HG02571 (cell line): ENCODE measurements at regions not wholly inside any gene's neighbourhood (a gene's known extent, or its start where the extent isn't known, plus 50 kb on each side); places are given as distances from the start of the nearest gene placed in this dataset.

Experiments used
- ATAC-seq: cut with Tn5 transposase; IDR thresholded peaks from one replicate; pipeline ENCODE4 v1.9.1; 2021; ENCODE audit warnings: mild to moderate bottlenecking, moderate library complexity; ENCODE audit not compliant: unreplicated experiment

DNA sequence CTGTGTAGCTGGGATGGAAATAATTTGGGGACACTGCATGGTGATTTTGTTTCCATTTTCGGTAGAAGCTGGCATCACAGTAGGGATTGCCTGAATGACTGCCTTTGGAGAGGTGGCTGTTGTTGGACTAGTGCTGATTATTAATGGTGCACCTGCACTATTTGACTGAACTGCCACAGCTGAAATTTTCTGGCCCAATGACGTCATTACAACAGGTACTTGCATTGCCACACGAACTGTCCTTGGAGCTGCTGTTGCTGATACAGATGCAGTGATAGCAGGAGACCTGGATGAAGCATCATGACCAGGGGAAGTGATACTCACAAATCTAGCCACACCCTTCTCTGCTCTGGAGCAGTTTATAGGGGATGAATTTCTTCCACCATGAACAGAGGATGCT lies 95.6 kb upstream of the FOXC1 start:
- ATAC-seq: no peak

DNA sequence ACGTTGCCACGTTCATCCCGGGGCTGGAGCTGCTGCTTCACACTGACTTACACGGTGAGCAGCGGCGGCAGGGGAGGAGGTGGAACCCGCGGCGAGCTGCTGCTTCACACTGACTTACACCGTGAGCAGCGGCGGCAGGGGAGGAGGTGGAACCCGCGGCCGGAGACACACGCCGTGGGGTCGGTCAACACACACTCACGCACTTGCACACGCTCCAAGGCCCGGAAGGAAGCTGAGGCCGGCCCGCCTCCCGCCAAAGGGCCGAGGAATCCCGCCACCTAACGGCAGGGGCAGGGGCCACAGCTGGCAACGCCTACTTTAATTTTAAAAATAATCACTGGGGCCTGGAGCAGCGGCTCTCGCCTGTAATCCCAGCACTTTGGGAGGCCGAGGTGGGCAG lies 94.4 kb upstream of the FOXC1 start:
- no peak for ATAC-seq

DNA sequence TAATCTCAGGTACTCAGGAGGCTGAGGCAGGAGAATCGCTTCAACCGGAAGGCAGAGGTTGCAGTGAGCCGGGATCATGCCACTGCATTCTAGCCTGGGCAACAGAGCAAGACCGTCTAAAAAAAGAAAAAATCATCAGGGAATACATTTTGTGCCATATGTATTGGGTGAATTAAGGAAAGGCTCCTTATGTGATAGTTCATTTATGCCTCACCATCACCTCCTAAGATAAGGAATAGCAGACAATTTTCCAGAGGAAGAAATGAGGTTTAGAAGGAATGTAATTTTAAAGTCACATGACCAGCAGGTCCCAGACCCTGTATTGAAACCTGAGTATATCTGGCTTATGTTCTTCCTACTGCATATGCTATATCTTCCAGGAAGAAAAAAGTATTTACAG lies 93.9 kb upstream of the FOXC1 start:
- ATAC-seq: no peak

DNA sequence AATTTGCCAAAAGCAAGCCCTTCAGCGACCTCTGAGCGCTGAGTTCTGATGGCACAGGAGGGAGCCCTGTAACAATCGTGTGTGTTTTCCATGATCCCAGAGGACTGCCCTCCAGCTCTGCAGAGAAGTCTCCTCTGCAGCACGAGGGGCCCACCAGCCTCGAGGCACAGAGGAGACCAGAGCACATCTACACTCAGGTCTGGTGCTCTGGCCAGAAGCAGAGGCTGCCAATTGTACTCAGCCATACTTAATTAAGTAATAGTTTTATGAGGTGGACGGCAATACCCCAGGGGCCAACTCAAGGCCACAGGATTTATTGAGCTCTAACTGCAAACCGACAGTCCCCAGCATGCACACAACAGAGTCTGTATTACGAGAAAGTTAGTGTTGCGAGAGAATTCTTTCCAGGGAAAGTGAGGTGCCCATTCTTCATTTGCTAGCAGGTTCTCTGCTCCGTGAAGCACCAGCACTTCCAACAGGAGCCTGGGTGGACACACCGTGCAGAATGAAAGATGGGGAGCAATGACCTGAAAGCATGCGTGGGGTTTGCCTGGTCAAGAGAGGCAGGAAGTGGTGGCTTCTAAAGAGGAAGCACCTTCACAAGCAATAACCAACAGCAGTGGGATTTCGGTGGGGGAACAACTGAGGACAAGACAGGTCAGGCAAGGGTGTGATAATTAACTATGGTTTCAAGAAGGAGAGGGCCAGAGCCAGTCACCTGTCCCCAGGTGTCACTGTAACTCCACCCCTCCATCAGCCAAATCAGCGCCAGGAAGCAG lies 92.8 kb upstream of the FOXC1 start:
- ATAC-seq: no peak

DNA sequence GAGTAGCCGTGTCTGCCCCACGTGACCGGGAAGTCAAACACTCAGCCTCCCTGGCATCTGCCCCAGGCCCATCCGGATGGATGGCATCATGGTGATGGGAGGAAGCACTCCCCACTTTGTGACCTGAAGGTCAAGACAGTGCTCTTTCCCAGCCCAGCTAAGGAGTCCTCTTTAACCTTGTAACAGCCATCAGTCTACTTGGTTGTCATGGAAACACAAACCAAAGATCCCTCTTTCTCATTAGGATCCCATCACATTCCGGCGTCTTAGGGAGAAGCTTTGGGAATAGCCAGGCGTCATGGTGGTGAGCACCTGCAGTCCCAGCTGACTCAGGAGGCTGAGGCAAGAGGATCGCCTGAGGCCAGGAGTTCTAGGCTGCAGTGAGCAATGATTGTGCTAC lies 90.9 kb upstream of the FOXC1 start:
- no peak for ATAC-seq

DNA sequence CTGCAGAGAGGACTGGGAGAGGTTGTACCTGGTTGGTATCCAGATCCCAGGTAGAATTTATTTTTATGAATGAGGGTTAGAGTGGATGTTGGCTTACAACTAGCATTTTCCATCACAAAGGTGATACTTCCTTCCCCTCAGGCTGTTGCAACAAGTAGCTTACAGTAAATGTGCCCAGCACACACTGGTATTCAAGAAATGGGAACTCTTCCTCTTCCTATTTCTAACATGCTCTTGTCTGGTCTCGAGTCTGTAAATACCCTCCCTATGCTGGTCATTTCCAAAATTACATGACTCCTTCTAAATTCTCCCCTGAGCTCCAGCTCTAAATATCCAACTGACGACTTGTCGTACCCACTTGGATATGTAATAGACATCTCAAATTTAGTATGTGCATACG lies 90.1 kb upstream of the FOXC1 start:
- no peak for ATAC-seq

DNA sequence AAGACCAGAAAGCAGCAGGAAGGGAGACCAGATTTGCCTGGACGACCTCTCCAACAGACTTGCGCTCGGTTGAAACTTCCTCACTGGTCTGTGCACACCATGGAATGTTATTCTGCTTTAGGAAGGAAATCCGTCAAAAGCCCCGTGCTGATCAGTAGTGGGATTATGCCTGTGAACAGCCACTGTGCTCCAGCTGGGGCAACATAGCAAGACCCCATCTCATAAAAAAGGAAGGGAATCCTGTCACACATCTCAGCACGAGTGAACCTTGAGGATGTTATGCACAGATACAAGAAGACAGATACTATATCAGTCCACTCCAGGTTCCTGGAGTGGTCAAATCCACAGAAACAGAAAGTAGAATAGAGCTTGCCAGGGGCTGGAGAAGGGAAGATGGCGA lies 86.9 kb upstream of the FOXC1 start:
- no peak for ATAC-seq

DNA sequence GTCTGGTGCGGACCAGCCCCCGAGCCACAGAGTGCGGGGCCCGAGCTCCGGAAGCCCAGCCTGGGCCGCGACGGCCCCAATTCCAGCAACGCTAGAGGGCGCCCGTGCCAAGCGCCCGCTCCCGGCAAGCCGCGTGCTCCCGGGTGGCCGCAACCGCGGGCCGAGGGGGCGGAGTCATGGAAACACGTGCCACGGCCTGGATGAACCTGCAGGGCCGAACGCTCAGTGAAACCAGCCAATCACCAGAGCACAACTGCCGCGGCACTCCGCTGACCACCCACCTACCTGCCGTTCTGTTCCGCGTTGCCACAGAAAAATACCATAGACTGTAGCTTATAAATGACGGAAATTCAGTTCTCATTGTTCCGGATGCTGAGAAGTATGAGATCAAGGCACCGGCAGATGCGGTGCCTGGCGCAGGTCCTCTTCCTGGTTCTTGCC lies 85.7 kb upstream of the FOXC1 start:
- no peak for ATAC-seq

DNA sequence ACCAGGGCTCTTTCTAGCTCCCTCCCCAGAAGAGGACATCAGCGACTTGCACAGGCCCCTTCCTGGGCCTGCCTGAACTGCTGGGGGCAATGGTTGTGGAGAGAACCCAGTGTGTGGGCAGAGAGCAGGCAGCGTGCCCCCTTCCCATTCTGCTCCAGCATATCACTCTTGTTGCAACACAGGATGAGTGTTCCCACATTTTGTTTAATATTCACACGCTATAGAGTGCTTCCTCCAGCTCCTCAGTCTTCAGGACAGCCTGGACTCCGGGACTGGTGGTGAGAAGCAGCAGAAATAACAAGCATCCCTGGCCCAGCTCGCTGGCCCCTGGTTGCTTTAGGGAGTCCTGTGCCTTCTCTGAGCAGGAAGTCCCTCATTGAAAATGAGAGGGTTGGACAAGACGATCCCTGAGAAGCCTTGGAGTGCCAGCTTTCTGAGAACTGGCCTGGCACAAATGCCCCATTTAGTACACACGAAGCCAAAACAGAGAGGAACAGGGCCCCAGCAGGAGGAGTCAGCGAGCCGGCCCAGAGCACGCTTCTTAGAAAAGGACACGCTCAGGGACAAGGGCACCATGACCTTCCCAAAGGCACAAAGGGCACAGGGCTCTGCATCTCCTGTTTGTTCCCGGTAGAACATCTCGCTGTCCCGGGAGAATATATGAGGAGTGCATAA lies 84.2 kb upstream of the FOXC1 start:
- no peak for ATAC-seq

DNA sequence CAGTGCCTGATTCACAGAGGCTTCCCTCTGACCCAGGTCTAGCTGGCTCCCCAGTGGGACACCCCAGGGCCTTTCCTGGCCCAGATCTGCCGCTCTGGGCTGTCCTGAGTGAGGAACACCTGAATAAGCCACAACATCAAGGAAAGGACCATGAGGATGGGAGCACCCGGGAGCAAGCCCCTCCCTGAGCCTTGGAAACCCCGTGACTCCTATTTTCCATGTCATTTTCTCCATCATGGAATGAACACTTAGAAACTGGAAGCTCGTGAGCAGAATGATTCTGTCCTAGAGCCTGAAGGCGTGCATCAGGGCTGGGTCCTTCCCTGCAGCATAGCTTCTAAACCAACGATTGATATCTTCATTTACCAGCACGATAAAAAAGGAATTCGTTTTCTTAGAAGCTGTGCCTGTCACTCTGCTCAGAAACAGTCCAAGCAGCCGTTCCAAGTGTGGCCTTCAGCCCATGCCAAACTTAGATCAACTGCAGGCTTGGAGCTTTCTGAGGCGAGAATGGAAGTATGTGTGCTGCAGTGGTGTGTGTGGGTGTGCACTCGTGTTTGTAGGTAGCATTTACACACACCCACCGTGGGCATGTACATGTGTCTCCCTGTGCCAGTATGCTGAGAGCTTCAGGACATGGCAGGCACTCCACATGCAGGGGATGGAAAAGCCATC lies 83.2 kb upstream of the FOXC1 start:
- no peak for ATAC-seq

DNA sequence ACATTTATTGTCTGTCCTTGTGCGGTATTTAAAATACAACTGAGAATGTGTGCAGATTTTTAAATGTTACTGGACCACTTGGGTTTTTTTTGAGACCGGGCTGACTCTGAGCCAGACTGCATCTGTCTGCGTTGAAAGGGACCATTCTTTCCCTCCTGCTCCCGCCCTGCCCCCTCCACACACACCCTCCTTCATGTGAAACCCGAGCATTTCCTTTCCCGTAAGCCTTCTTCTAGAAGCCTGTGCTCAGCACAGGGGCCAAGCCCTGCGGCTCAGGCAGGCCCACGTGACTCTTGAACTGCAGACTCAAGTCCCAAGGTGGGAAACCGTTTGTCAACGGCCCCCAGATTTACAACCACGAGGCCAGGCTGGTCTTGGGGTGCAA lies 82.7 kb upstream of the FOXC1 start:
- ATAC-seq: no peak

DNA sequence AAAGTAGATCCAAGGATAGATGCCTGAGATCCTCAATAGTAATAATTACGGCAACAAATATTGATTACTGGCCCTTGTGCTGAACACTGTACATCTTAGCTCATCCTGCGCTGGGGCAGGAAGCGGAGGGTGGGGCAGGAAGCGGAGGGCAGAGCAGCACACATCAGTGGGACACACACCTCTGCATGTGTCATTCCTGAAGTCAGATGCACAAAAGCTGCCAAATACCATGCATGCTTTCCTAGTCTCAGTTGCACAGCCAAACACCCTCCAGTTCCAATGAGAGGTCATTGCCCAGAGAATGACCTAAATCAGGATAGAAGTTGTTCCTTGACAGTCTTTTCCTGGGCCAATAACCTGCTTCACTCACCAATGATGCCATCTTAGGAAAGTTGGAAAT lies 74.4 kb upstream of the FOXC1 start:
- no peak for ATAC-seq

DNA sequence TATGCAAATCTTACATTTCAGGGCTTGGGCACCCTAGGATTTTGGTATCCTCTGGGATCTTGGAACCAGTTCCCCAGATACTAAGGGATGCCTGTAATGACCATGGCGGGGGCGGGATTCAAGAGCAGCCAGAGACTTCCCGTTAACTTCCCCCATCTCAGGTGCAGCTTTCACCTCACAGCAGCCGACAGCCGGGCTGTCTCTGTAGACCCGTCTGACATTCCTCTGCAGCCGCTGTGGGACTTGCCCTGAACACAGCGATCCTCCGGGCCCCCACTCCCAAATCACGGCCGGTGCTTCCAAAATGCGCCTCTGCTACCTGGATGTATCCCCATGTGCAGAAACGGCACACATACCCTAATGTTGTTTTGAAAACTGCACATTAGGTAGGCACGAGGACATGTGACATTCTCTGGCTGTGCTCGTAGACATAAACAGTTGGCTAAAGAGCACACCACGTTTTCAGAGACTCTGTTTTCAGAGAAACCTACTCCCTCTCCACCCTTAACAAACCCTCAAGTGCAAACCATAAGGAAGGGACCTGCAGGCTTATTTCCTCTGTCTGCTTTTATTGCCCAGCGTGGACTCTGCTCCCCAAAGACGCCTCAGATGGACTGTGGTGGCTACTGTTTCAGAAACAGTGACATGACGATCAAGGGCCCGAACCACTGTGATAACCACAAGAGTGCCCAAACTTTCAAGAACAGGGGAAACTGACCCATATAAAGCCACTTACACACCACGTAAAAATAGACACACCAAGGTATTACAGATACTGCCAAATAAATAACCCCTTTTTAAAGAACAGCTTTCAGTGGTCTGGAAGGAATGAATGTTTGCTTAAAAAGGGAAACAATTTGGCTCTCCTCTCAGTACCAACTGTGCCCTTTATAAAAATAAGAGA lies 72.9 kb upstream of the FOXC1 start:
- ATAC-seq: no peak

DNA sequence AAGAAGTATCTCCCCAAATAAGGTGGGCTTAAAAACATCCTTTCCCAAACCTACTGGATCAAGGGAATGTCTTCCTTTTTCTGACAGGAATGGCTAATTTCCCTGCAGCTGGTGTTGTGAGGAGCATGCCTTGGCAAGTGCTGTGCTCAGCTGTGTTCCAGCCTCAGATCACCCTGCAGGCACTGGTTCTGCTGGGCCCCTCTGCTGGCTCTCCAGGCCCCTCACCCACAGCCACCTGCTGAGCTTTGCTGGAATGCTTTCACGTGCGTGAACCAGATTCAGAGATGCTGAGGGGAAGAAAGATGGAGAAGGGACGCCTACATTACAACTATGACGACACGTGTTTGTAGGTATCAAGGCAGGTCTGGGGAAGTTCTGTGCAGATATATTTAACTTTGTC lies 71.3 kb upstream of the FOXC1 start:
- ATAC-seq: no peak

DNA sequence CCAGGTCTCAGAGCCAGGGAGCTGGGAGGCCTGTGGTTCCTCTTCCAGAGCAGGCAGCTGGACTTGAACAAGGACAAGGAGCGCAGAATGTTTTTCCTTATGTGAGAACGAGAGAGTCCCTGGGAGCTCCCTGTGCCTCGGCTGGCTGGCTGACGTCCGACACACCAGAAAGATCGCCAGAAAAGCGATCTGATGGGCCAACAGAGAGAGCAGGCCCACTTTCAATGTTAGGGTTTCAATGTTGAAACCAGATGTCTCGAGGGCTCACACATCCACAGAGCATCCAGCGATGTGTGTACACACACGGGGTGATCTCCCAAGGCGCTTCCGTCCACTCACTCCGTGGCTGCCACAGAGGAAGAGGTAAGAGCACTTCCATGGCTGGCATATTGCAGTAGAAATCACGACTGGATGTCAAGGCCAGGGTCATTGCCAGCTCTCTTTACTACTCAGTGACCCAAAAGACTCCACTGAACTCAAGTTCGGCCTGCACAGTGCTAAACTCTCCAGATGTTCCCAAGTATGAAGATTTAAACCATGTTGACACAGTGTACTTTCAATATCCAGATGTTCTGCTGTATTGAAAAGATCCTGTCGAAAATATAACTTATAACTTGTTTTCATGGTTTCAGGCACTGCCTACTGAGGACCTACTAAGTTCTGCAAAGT lies 70.8 kb upstream of the FOXC1 start:
- no peak for ATAC-seq

DNA sequence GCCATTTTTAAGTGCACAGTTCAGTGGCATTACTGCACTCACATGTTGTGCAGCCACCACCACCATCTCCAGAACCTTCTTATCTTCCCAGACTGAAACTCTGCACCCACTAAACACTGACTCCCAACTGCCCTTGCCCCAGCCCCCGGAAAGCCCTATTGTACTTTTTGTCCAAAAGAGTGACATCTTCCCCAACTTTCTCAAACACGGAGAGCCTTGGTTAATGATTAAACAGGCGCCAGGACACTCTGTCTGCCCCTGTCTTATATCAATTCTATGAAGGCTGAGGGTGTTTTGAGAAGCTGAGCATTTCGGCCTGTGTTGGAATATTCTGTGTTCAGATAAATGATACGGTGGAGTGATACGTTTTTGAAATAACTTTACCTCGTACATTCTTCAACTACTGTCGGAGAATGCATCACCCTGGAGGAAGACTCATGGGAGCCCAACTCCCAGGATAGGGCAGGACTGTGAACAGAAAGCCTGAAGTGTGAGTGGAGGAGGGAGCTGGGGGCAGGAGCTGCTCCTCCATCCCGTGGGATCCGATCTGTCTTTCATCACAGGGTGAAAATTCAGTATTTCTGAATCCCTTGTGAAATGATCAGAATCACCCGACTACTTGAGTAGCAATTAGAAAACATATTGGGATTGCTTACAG lies 68.7 kb upstream of the FOXC1 start:
- no peak for ATAC-seq

DNA sequence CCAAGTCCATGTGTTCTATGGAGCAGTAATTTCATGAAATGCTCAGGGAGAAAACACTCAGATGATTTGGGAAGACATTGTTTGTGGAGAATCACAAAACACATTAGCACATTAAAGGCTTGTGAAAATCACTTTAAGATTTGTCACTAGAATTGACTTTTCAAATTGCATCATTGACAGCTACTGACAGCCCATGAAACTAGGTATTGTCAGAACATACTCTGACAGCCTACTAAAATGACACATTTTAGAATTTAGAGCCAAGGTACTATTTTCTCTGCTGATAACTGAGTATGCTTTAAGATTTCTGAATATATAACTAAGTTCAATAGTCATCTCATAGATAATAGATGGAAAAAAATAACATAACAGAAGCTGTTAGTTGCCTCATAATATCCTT lies 67.4 kb upstream of the FOXC1 start:
- no peak for ATAC-seq

DNA sequence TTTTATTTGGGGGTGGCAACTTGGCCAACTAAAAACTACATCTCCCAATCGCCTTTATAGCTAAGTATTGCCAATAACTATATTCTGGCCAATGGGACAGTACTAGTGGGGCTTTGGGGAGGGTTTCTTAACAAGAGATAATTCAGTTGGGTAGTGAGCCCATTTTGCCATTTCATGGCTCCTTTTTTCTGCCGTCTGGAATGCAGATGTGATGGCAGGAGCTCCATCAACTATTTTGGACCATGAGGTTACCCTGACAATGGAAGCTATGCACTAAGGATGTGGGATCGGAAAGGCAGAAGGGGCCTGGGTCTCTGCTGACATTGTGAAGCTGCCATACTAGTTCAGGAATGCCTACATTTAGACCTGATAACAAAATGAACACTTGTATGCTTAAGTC lies 67.0 kb upstream of the FOXC1 start:
- ATAC-seq: no peak

DNA sequence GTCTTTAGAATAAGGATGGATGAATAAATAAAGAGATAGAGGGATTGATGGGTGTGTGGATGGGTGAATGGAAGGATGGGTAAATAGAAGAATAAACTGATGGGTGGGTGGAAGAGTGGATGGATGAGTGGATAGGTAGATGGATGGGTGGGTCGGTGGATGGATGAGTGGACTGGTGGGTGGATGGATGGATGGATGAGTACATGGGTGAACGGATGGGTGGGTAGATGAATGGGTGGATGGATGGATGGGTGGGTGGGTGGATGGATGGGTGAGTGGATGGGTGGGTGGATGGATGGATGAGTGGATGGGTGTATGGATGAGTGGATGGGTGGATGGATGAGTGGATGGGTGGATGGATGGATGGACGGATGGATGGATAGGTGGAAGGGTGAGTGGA lies 65.7 kb upstream of the FOXC1 start:
- no peak for ATAC-seq

DNA sequence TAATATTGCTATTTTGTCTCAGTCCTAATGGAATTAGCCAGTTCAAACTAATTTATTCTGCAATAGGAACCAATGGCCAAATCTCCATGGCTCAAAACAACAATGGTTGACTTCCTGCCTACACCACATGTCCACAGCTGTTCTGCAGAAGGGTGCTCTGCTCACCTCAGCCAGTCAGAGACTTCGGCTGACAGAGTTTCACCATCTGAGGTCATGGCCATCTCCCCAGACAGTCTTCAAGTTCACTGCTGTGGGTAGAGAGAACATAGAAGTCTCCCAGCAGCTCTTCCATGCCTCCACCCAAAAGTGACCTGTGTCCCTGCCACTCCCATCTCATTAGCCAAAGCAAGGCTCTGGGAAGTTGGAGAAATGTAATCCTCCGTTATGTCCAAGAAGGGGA lies 65.1 kb upstream of the FOXC1 start:
- no peak for ATAC-seq
